HG02623 (cell line): ENCODE measurements at regions not wholly inside any gene's neighbourhood (a gene's known extent, or its start where the extent isn't known, plus 50 kb on each side); places are given as distances from the start of the nearest gene placed in this dataset.

Experiments
- ATAC-seq: cut with Tn5 transposase; IDR thresholded peaks from one replicate; pipeline ENCODE4 v1.9.1; 2021; ENCODE audit warnings: moderate library complexity; ENCODE audit not compliant: unreplicated experiment

GRCh38 chr18:26745288-26746181 lies 120.0 kb downstream of the AQP4 start:
- ATAC-seq: no peak

GRCh38 chr18:26741758-26742157 lies 123.7 kb downstream of the AQP4 start:
- no peak for ATAC-seq

DNA sequence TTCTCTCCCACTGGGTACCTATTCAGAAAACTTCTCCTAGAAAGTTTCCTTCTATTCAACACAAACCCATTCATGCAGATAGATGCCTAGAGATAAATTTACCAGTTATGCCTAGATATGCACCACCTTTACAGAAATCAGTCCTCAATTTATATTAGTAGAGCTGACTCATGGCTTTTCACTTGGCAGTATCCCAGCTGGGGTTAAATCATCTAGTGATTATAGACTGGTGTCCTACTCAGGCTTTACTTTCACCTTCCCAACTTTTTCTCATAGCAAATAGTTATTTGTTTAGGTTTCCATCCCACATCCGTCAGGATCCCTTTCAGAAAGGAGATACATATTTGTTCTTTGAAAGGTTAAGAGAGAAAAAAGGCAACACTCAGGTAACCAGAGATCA lies 124.5 kb downstream of the AQP4 start:
- ATAC-seq: no peak

DNA sequence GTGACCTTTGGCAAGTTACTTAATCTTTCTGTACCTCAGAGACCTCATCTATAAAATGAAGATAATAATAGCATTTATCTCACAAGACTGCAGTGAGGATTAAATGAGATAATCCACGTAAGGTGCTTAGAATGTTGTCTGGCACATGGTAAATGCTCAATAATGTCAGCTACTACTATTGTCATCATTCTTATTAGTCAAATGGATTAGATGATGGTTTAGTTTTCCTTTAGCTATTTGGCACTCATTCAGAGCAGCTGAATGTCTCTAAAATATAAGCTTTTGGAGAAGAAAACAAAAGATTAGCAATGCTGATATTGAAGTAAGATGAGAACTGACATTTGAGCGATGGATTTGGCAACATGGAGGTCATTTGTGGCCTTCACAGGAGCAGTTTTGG lies 125.1 kb downstream of the AQP4 start:
- no peak for ATAC-seq

DNA sequence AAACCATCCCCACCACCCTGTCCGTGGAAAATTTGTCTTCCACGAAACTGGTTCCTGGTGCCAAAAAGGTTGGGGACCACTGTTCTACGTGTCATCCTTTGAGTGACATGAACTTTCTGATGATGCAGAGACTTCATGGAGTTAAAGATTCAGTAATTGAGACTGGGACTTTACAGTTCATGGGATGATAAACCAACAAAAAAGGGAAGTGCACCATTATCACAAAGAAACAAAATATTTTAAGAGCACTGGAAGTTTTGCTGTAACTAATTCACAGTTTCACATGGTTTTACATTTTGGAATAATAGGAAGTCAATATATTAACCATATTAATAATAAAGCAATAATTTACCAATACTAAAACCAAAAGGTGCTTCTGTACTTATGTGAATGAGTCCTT lies 126.8 kb downstream of the AQP4 start:
- no peak for ATAC-seq

- ATAC-seq: no peak
These were observed 129.2 kb downstream of the AQP4 start for GRCh38 chr18:26736301-26736700.

DNA sequence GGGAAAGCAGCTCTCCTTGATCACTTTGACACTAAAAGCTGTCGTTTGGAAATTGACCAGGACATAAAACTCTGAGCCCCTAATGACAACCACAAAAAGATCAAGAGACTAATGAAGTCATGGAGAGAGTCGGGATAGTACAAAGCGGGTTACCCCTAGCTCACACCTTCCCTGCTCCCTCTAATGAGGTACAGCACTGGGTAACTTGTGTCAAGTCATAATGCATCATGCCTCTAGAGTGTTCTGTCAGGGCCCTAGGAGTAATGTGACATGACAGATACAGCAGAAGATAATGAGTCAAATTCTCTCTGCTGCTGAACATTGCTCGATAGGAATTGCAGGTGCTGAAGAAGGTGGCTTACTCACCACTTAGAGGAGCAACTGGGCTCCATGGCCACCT lies 130.7 kb downstream of the AQP4 start:
- no peak for ATAC-seq

- no peak for ATAC-seq
These were observed 136.1 kb downstream of the AQP4 start for GRCh38 chr18:26729449-26729848.

DNA sequence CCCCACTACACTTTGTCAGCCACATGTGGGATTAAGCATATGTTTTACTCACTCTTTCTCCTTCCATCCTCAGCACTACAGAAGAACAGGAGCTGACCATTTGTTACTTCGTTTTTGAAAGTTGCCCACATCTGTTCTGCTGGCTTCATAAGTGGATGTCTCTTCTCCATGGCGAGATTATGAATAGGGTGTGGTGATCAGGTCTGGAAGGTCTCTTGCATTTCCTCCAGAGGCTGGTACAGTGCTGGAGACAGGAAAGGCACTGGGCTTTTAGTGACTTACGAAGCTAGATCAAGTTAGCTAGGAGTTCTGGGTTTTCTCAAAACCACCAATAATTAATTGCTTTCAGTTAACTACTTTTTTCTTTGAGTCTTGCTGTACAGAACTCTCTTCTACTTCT lies 136.5 kb downstream of the AQP4 start:
- ATAC-seq: no peak

DNA sequence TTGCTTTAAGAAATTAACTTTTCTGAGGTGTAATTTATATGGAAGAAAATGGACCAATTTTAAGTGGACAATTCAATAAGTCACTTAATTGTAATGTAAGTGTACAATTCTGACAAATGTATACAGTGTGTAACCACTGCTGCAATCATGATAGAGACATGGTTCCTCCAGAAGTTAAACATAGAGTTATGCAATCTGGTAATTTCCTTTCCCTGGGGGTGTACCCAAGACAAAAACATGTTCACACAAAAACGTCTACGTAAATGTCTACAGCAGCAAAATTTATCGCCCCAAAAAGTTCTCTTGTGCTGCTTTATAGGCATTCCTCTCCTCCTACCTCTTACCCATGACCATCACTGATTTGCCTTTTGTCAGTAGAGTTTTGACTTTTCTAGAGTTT lies 141.5 kb downstream of the AQP4 start:
- ATAC-seq: no peak

DNA sequence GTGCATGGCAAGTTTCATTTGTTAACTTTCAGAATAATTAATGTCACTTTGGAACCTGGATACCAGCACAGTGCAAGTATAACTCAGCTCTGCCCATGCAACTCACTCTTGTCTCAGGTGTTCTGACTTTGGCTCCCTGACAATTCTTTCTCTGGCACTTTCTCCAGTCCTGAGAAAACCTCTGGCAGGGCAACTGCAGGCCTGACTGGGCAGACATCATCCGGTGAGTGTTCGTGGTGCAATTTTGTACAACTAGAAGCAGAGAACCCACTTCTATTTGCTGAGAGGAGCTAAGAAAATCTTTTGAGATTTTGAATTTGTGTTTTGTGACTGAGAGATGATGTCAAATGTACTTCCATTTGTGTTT lies 143.0 kb downstream of the AQP4 start:
- ATAC-seq: no peak

GRCh38 chr18:26721854-26722564 lies 143.5 kb downstream of the AQP4 start:
- no peak for ATAC-seq

DNA sequence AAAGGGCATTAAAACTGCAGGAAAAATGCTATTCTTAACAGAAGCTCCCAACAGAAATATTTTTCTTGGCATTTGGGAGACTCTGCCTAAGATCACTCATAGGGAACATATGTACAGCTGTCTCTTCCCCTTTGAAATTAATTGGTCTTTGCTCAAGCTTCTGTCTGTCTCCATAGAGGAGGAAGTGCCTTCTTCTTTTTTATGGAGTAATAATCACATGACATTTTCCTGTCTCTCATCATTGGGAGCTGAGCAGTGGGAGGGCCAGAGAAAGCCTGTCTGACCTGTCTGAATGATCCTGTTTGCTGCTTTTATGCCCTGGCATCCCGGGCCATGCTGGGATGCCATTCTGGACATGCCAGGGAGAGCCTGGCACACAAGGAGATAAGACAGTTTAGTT lies 145.6 kb downstream of the AQP4 start:
- ATAC-seq: no peak

- ATAC-seq: no peak
These were observed 148.3 kb downstream of the AQP4 start for GRCh38 chr18:26717123-26717719.

GRCh38 chr18:26714739-26715138 lies 150.8 kb downstream of the AQP4 start:
- ATAC-seq: no peak

- no peak for ATAC-seq
These were observed 153.8 kb downstream of the AQP4 start for GRCh38 chr18:26711756-26712155.

GRCh38 chr18:26710470-26711096 lies 154.9 kb downstream of the AQP4 start:
- peak; percentile 76 for ATAC-seq

- ATAC-seq: no peak
These were observed 155.6 kb downstream of the AQP4 start for GRCh38 chr18:26709897-26710296.

- no peak for ATAC-seq
These were observed 156.4 kb downstream of the AQP4 start for GRCh38 chr18:26708806-26709716.

- ATAC-seq: no peak
These were observed 158.6 kb downstream of the AQP4 start for GRCh38 chr18:26706911-26707351.
